Lower leg skin (tissue), 3 donors: ENCODE measurements at regions not wholly inside any gene's neighbourhood (a gene's known extent, or its start where the extent isn't known, plus 50 kb on each side); places are given as distances from the start of the nearest gene placed in this dataset.
"Not testable (repeated sequence)": the region's sequence is repeated elsewhere in the genome, so short reads cannot be mapped to it uniquely, and the experiment has no call there.

Source experiments
- CTCF ChIP-seq, 3 donors: fragments of 450-650 bp; IDR thresholded peaks; one replicate each; pipeline ENCODE4 v1.5.1; 2016; ENCODE audit warnings: antibody characterized with exemption in 3 of 3, mild to moderate bottlenecking in 3 of 3, moderate library complexity in 2 of 3
- POLR2A ChIP-seq, 2 donors: fragments of 450-650 bp; IDR thresholded peaks; one replicate each; pipeline ENCODE4 v1.6.1; 2016 to 2017; ENCODE audit warnings: antibody characterized with exemption in 2 of 2, mild to moderate bottlenecking in 1 of 2, moderate library complexity in 1 of 2

- TF ChIP-seq CTCF, POLR2A (IDR thresholded peaks at IDR 0.05): not testable (repeated sequence)
These were observed 114.3 kb upstream of the RAI2 start for GRCh38 chrX:17975349-17975748.
